GM23338 (cell line): ENCODE measurements at regions not wholly inside any gene's neighbourhood (a gene's known extent, or its start where the extent isn't known, plus 50 kb on each side); places are given as distances from the start of the nearest gene placed in this dataset.

Experiments
- ATAC-seq: fragments of 200-7000 bp; cut with Tn5 transposase; 3 replicates; pipeline ENCODE4 v1.9.1; 2020
- DNase-seq: peaks from one replicate; pipeline ENCODE4 v3.0.0-alpha.2; 2015; ENCODE audit warnings: low spot score
- H2AFZ ChIP-seq: fragments of 200-600 bp; sonication (generic); 2 replicates; pipeline ENCODE4 v1.8.0; 2016; ENCODE audit warnings: antibody characterized with exemption, mild to moderate bottlenecking, moderate library complexity
- H3F3A ChIP-seq: fragments of 200-600 bp; sonication (generic); replicated peaks from 2 replicates; pipeline ENCODE4 v1.8.0; 2017; ENCODE audit warnings: antibody characterized with exemption, mixed run types, low read depth
- H3K27ac ChIP-seq: fragments of 200-600 bp; sonication (generic); 2 replicates; pipeline ENCODE4 v1.6.1; 2016; ENCODE audit warnings: low read depth
- H3K27me3 ChIP-seq: fragments of 200-600 bp; sonication (generic); 2 replicates; pipeline ENCODE4 v1.8.0; 2016; ENCODE audit warnings: mild to moderate bottlenecking, mixed run types, moderate library complexity; ENCODE audit not compliant: insufficient read depth
- H3K36me3 ChIP-seq: fragments of 200-600 bp; sonication (generic); 2 replicates; pipeline ENCODE4 v1.8.0; 2016; ENCODE audit warnings: mild to moderate bottlenecking; ENCODE audit not compliant: insufficient read depth
- H3K4me1 ChIP-seq: fragments of 200-600 bp; sonication (generic); 2 replicates; pipeline ENCODE4 v1.8.0; 2016; ENCODE audit warnings: mild to moderate bottlenecking, moderate library complexity; ENCODE audit not compliant: insufficient read depth
- H3K4me2 ChIP-seq: fragments of 200-600 bp; sonication (generic); 2 replicates; pipeline ENCODE4 v1.7.1; 2017; ENCODE audit warnings: mixed run types
- H3K4me3 ChIP-seq: fragments of 200-600 bp; sonication (generic); 2 replicates; pipeline ENCODE4 v1.6.1; 2016; ENCODE audit warnings: mixed run types
- H3K79me2 ChIP-seq: fragments of 200-600 bp; sonication (generic); replicated peaks from 2 replicates; pipeline ENCODE4 v1.8.0; 2017; ENCODE audit warnings: mild to moderate bottlenecking; ENCODE audit not compliant: insufficient read depth
- H3K9me2 ChIP-seq: fragments of 200-600 bp; sonication (generic); 2 replicates; pipeline ENCODE4 v1.8.0; 2017; ENCODE audit not compliant: insufficient read depth
- H4K20me1 ChIP-seq: fragments of 200-600 bp; sonication (generic); replicated peaks from 2 replicates; pipeline ENCODE4 v1.8.0; 2017; ENCODE audit warnings: mild to moderate bottlenecking; ENCODE audit not compliant: insufficient read depth
- H3K27ac Mint-ChIP-seq: 2 replicates; pipeline ENCODE4 v1.8.0; 2020; ENCODE audit warnings: inconsistent platforms, mild to moderate bottlenecking, moderate library complexity, mixed read lengths
- H3K27me3 Mint-ChIP-seq: 3 replicates; pipeline ENCODE4 v1.8.0; 2022; ENCODE audit warnings: low read depth, mild to moderate bottlenecking, moderate library complexity, mixed read lengths, inconsistent platforms; ENCODE audit not compliant: insufficient read depth, poor library complexity
- H3K36me3 Mint-ChIP-seq: 3 replicates; pipeline ENCODE4 v1.8.0; 2021; ENCODE audit warnings: low read depth, mild to moderate bottlenecking, inconsistent platforms, moderate library complexity, mixed read lengths
- H3K4me1 Mint-ChIP-seq: 3 replicates; pipeline ENCODE4 v1.8.0; 2020; ENCODE audit warnings: mild to moderate bottlenecking, inconsistent platforms, mixed read lengths
- H3K4me3 Mint-ChIP-seq: 3 replicates; pipeline ENCODE4 v1.8.0; 2021; ENCODE audit warnings: moderate library complexity, mild to moderate bottlenecking, inconsistent platforms, mixed read lengths
- H3K9me3 Mint-ChIP-seq: 3 replicates; pipeline ENCODE4 v1.8.0; 2020; ENCODE audit warnings: moderate library complexity, mild to moderate bottlenecking, inconsistent platforms, mixed read lengths
- CTCF ChIP-seq, 2 experiments: fragments of 200-600 bp in 1 of 2; sonication (generic) in 1 of 2; conservative IDR thresholded peaks; 2 replicates each; pipeline versions ENCODE4 v1.5.1 to v1.6.1; 2016 to 2017; ENCODE audit warnings: antibody characterized with exemption in 2 of 2, low read depth in 2 of 2, mild to moderate bottlenecking in 2 of 2, moderate library complexity in 1 of 2
- EZH2phosphoT487 ChIP-seq: fragments of 200-600 bp; sonication (generic); IDR thresholded peaks from one replicate; pipeline ENCODE4 v1.8.1; 2018; ENCODE audit warnings: antibody characterized with exemption; ENCODE audit not compliant: unreplicated experiment
- JUNB ChIP-seq: IDR thresholded peaks from one replicate; pipeline ENCODE4 v1.6.1; 2016; ENCODE audit warnings: antibody characterized with exemption; ENCODE audit not compliant: unreplicated experiment
- NANOG ChIP-seq: IDR thresholded peaks from 2 replicates; pipeline ENCODE4 v1.6.1; 2016; ENCODE audit warnings: antibody characterized with exemption, borderline replicate concordance
- POLR2AphosphoS5 ChIP-seq: IDR thresholded peaks from 2 replicates; pipeline ENCODE4 v1.6.1; 2016; ENCODE audit warnings: antibody characterized with exemption, low read depth
- STAT1 ChIP-seq: IDR thresholded peaks from one replicate; pipeline ENCODE4 v1.6.1; 2016; ENCODE audit warnings: antibody characterized with exemption; ENCODE audit not compliant: unreplicated experiment
- ZNF462 ChIP-seq: fragments of 250-450 bp; sonication (Bioruptor Pico); IDR thresholded peaks from 2 replicates; pipeline ENCODE4 v1.5.0; 2020; ENCODE audit warnings: mild to moderate bottlenecking, moderate library complexity

- TF ChIP-seq ZNF462 (CRISPR knock-in tag), result no peak
- no peak for TF ChIP-seq STAT1
- TF ChIP-seq POLR2AphosphoS5, result no peak
- TF ChIP-seq JUNB, result no peak
- TF ChIP-seq EZH2phosphoT487, result no peak
- no peak for TF ChIP-seq NANOG
Measured at GRCh38 chr4:1480720-1481119, 74.5 kb upstream of the NKX1-1 start (continued).

DNA sequence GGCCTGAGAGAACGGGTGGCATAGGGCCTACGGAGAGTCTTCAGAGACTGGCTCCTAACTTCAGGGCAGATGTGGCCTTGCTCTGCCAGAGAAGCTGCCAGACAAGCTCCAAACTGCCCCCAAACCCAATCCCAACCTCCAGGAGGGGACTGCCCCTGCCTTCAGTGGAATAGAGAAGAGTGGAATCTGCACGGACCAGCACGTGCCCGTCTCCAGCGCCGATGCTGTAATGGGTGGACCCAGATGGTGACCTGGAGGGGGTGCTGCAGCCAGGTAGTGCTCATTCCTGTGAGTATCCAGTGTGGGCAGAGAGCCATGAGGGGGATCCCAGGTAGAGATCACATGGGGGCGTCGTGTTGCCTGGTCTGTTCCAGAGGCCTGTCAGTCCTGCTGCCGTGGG lies 73.2 kb upstream of the NKX1-1 start:
- H3K27ac ChIP-seq, result no peak overlapping the region
- no peaks in the 10 kb centered on the region for H3K36me3 ChIP-seq
- Mint-ChIP-seq H3K9me3 (peaks cover 33% of the 10 kb centered on the region; the same call in 2 of the 3 replicates), H3K27me3 (peaks cover 3% of the 10 kb centered on the region), H3K4me3 (no peak overlapping the region), H3K27ac (no peak overlapping the region), H3K36me3 (no peaks in the 10 kb centered on the region), H3K4me1 (no peaks in the 10 kb centered on the region)
- H3K9me2 ChIP-seq, result peaks cover 5% of the 10 kb centered on the region; the same call in 1 of the 2 replicates
- DNase-seq (no peak), ATAC-seq (peak; percentile 34)
- H3K79me2 ChIP-seq, result no peaks in the 10 kb centered on the region
- TF ChIP-seq EZH2phosphoT487, result no peak
- 0 out of 4 replicates have a peak, but pooled peaks of 1 of the 2 experiments have one; percentile 17 for TF ChIP-seq CTCF (conservative IDR thresholded peaks at IDR 0.05; ENCODE audit: low read depth in 2 of 2)
- H4K20me1 ChIP-seq, result no peaks in the 10 kb centered on the region
- H3K4me3 ChIP-seq, result no peak overlapping the region
- H3K4me2 ChIP-seq, result no peak overlapping the region
- H3F3A ChIP-seq, result no peaks in the 10 kb centered on the region
- H3K4me1 ChIP-seq, result no peaks in the 10 kb centered on the region
- no peak overlapping the region for H2AFZ ChIP-seq
- no peaks in the 10 kb centered on the region for H3K27me3 ChIP-seq
